ENCODE measurements at regions not wholly inside any gene's neighbourhood (a gene's known extent, or its start where the extent isn't known, plus 50 kb on each side); places are given as distances from the start of the nearest gene placed in this dataset.
"Not testable (repeated sequence)": the region's sequence is repeated elsewhere in the genome, so short reads cannot be mapped to it uniquely, and the experiment has no call there.

DNA sequence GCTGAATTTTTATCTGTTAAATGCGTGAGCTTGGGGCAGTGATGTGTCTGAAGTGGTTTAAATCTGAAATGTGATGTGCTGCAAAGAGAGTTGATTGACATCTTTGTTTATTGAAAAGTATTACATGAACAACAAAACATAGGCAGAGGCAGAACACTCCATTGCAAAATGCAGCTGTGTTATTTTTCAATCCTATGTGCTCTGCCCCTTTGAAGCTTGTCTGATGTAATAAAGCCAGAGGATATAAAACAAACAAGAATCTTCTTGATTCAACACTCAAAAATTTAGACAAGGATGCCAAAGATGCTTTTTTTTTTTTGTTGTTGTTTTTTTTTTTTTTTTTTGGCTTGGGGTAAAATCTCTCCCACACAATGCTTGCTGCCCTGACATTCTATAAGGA lies 482.4 kb upstream of the MMS22L start:
- Histone ChIP-seq H3K9me3 (ENCODE audit: control insufficient read depth, low read depth, low read length) (no peaks in the 10 kb centered on the region), H3K27me3 (ENCODE audit: control insufficient read depth, insufficient read depth, low read length) (no peaks in the 10 kb centered on the region), H3K9ac (ENCODE audit: low read length) (no peak overlapping the region), H3K36me3 (ENCODE audit: control insufficient read depth, low read depth, low read length) (no peaks in the 10 kb centered on the region), H3K4me3 (ENCODE audit: low read length) (no peak overlapping the region), H3K27ac (ENCODE audit: low read length) (no peak overlapping the region), H3K4me1 (ENCODE audit: control insufficient read depth, low read depth, low read length) (no peaks in the 10 kb centered on the region)

- Histone ChIP-seq H3K4me1 (ENCODE audit: control insufficient read depth, low read depth, low read length) (peaks cover 26% of the 10 kb centered on the region), H3K4me3 (ENCODE audit: low read length) (peak overlapping the region; percentile 7), H3K9ac (ENCODE audit: low read length) (no peak overlapping the region), H3K36me3 (ENCODE audit: control insufficient read depth, low read depth, low read length) (peaks cover 5% of the 10 kb centered on the region), H3K27me3 (ENCODE audit: control insufficient read depth, insufficient read depth, low read length) (no peaks in the 10 kb centered on the region), H3K27ac (ENCODE audit: low read length) (peak overlapping the region; percentile 70), H3K9me3 (ENCODE audit: control insufficient read depth, low read depth, low read length) (no peaks in the 10 kb centered on the region)
Observed at GRCh38 chr6:97771372-97771771, 488.4 kb upstream of the MMS22L start.

GRCh38 chr6:97775012-97775411 lies 492.0 kb upstream of the MMS22L start:
- Histone ChIP-seq H3K9ac (ENCODE audit: low read length) (no peak overlapping the region), H3K9me3 (ENCODE audit: control insufficient read depth, low read depth, low read length) (no peaks in the 10 kb centered on the region), H3K4me3 (ENCODE audit: low read length) (no peak overlapping the region), H3K27me3 (ENCODE audit: control insufficient read depth, insufficient read depth, low read length) (no peaks in the 10 kb centered on the region), H3K4me1 (ENCODE audit: control insufficient read depth, low read depth, low read length) (peaks cover 47% of the 10 kb centered on the region), H3K27ac (ENCODE audit: low read length) (peak overlapping the region; percentile 10), H3K36me3 (ENCODE audit: control insufficient read depth, low read depth, low read length) (peaks cover 5% of the 10 kb centered on the region)

- Histone ChIP-seq H3K27ac (ENCODE audit: low read length) (peak overlapping the region; percentile 96), H3K4me1 (ENCODE audit: control insufficient read depth, low read depth, low read length) (peaks cover 28% of the 10 kb centered on the region), H3K36me3 (ENCODE audit: control insufficient read depth, low read depth, low read length) (peaks cover 5% of the 10 kb centered on the region), H3K27me3 (ENCODE audit: control insufficient read depth, insufficient read depth, low read length) (no peaks in the 10 kb centered on the region), H3K9ac (ENCODE audit: low read length) (peak overlapping the region; percentile 59), H3K9me3 (ENCODE audit: control insufficient read depth, low read depth, low read length) (no peaks in the 10 kb centered on the region), H3K4me3 (ENCODE audit: low read length) (peak overlapping the region; percentile 58)
Observed at GRCh38 chr6:97778290-97779038, 495.4 kb upstream of the MMS22L start.

DNA sequence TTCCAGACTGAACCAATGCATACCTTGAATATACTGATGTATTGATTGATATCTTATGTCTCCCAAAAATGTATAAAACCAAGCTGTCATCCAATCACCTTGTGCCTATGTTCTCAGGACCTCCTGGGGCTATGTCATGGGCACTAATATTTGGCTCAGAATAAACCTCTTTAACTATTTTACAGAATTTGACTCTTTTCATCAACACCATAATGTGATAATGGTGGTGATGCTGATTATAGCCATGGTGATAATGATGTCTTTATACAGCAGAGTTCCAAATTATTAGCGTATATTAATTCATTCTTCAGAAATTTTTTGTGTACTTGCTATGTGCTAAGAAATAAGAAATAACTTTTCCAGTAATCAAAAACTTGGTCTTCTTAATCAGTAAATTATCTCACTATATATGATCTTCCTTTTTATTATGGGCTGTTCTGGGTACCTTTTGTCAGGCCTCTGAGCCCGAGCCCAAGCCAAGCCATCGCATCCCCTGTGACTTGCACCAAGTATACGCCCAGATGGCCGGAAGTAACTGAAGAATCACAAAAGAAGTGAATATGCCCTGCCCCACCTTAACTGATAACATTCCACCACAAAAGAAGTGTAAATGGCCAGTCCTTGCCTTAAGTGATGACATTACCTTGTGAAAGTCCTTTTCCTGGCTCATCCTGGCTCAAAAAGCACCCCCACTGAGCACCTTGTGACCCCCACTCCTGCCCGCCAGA lies 496.2 kb upstream of the MMS22L start:
- H3K27me3 ChIP-seq (ENCODE audit: control insufficient read depth, insufficient read depth, low read length); H3K9me3 ChIP-seq (ENCODE audit: control insufficient read depth, low read depth, low read length); H3K36me3 ChIP-seq (ENCODE audit: control insufficient read depth, low read depth, low read length): not testable (repeated sequence)
- Histone ChIP-seq H3K4me1 (ENCODE audit: control insufficient read depth, low read depth, low read length) (peaks cover 28% of the 10 kb centered on the region), H3K9ac (ENCODE audit: low read length) (peak overlapping the region; percentile 59), H3K4me3 (ENCODE audit: low read length) (peak overlapping the region; percentile 58), H3K27ac (ENCODE audit: low read length) (peak overlapping the region; percentile 96)

DNA sequence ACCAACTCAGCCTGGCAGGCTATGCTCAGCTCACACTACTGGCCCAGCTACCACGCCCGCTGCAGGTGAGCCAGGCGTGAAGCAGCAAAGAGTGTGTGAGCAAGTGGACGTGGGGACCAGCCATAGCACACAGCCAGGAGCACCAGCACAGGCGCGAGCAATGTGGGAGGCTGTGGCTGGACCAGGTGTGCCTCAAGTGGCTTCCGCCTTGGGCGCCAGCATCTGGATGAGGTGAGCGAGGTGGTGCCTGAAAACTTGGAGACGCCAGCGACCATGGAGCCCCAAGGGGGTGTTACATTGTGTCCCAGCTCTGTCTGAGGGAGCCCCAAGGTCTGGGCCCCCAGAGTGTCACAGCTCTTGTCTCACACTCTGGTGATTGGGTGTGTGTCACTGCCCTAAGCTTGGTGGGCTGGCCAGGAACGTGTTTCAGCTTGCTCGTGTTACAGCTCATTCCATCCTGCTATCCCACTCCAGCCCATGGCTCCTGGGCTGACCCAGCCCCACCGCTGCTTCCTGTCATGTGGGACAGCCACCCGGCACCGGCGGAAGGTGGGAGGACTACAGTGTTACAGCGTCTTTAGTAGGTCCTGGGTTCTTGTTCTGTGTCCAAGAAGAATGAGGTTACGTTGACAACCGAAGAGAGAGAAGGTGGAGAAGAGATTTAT lies 508.0 kb upstream of the MMS22L start:
- H3K9me3 ChIP-seq (ENCODE audit: control insufficient read depth, low read depth, low read length) = peaks cover 78% of the 10 kb centered on the region
- H3K4me3 ChIP-seq (ENCODE audit: low read length) = no peak overlapping the region
- peaks cover 88% of the 10 kb centered on the region for H3K36me3 ChIP-seq (ENCODE audit: control insufficient read depth, low read depth, low read length)
- no peak overlapping the region for H3K9ac ChIP-seq (ENCODE audit: low read length)
- H3K27me3 ChIP-seq (ENCODE audit: control insufficient read depth, insufficient read depth, low read length) = no peaks in the 10 kb centered on the region
- no peaks in the 10 kb centered on the region for H3K4me1 ChIP-seq (ENCODE audit: control insufficient read depth, low read depth, low read length)
- H3K27ac ChIP-seq (ENCODE audit: low read length) = no peak overlapping the region

- H3K27me3 ChIP-seq (ENCODE audit: control insufficient read depth, insufficient read depth, low read length) = no peaks in the 10 kb centered on the region
- no peak overlapping the region for H3K9ac ChIP-seq (ENCODE audit: low read length)
- H3K27ac ChIP-seq (ENCODE audit: low read length) = no peak overlapping the region
- H3K4me1 ChIP-seq (ENCODE audit: control insufficient read depth, low read depth, low read length) = no peaks in the 10 kb centered on the region
- H3K9me3 ChIP-seq (ENCODE audit: control insufficient read depth, low read depth, low read length) = peaks cover 6% of the 10 kb centered on the region
- H3K4me3 ChIP-seq (ENCODE audit: low read length) = no peak overlapping the region
- peaks cover 14% of the 10 kb centered on the region for H3K36me3 ChIP-seq (ENCODE audit: control insufficient read depth, low read depth, low read length)
Observed at GRCh38 chr6:97805596-97805995, 522.6 kb upstream of the MMS22L start.

GRCh38 chr6:97812940-97813339 lies 529.9 kb upstream of the MMS22L start:
- Histone ChIP-seq H3K27me3 (ENCODE audit: control insufficient read depth, insufficient read depth, low read length) (no peaks in the 10 kb centered on the region), H3K4me3 (ENCODE audit: low read length) (no peak overlapping the region), H3K27ac (ENCODE audit: low read length) (no peak overlapping the region), H3K9me3 (ENCODE audit: control insufficient read depth, low read depth, low read length) (no peaks in the 10 kb centered on the region), H3K36me3 (ENCODE audit: control insufficient read depth, low read depth, low read length) (peaks cover 9% of the 10 kb centered on the region), H3K9ac (ENCODE audit: low read length) (no peak overlapping the region), H3K4me1 (ENCODE audit: control insufficient read depth, low read depth, low read length) (peaks cover 37% of the 10 kb centered on the region)

- no peaks in the 10 kb centered on the region for H3K9me3 ChIP-seq (ENCODE audit: control insufficient read depth, low read depth, low read length)
- H3K27me3 ChIP-seq (ENCODE audit: control insufficient read depth, insufficient read depth, low read length) = no peaks in the 10 kb centered on the region
- H3K9ac ChIP-seq (ENCODE audit: low read length) = no peak overlapping the region
- no peak overlapping the region for H3K27ac ChIP-seq (ENCODE audit: low read length)
- H3K4me1 ChIP-seq (ENCODE audit: control insufficient read depth, low read depth, low read length) = peaks cover 43% of the 10 kb centered on the region
- H3K4me3 ChIP-seq (ENCODE audit: low read length) = no peak overlapping the region
- peaks cover 9% of the 10 kb centered on the region for H3K36me3 ChIP-seq (ENCODE audit: control insufficient read depth, low read depth, low read length)
Observed at GRCh38 chr6:97813889-97814567, 531.0 kb upstream of the MMS22L start.

GRCh38 chr6:97815301-97815812 lies 532.3 kb upstream of the MMS22L start:
- Histone ChIP-seq H3K4me3 (ENCODE audit: low read length) (no peak overlapping the region), H3K9me3 (ENCODE audit: control insufficient read depth, low read depth, low read length) (no peaks in the 10 kb centered on the region), H3K27ac (ENCODE audit: low read length) (no peak overlapping the region), H3K36me3 (ENCODE audit: control insufficient read depth, low read depth, low read length) (peaks cover 6% of the 10 kb centered on the region), H3K4me1 (ENCODE audit: control insufficient read depth, low read depth, low read length) (peaks cover 56% of the 10 kb centered on the region), H3K9ac (ENCODE audit: low read length) (no peak overlapping the region), H3K27me3 (ENCODE audit: control insufficient read depth, insufficient read depth, low read length) (no peaks in the 10 kb centered on the region)

- Histone ChIP-seq H3K4me1 (ENCODE audit: control insufficient read depth, low read depth, low read length) (peaks cover 61% of the 10 kb centered on the region), H3K27ac (ENCODE audit: low read length) (no peak overlapping the region), H3K27me3 (ENCODE audit: control insufficient read depth, insufficient read depth, low read length) (no peaks in the 10 kb centered on the region), H3K4me3 (ENCODE audit: low read length) (no peak overlapping the region), H3K36me3 (ENCODE audit: control insufficient read depth, low read depth, low read length) (peaks cover 5% of the 10 kb centered on the region), H3K9me3 (ENCODE audit: control insufficient read depth, low read depth, low read length) (no peaks in the 10 kb centered on the region), H3K9ac (ENCODE audit: low read length) (no peak overlapping the region)
Observed at GRCh38 chr6:97816526-97816925, 533.5 kb upstream of the MMS22L start.

Measured in iPS-18a (cell line).